NCI-H2107 treated with DMSO at 0.1 percent for 48 hours (cell line): ENCODE measurements at regions not wholly inside any gene's neighbourhood (a gene's known extent, or its start where the extent isn't known, plus 50 kb on each side); places are given as distances from the start of the nearest gene placed in this dataset.

Experiments
- DNase-seq: peaks from one replicate; lab custom pipeline; 2025; ENCODE audit not compliant: unreplicated experiment; lab: John Stamatoyannopoulos, UW

DNA sequence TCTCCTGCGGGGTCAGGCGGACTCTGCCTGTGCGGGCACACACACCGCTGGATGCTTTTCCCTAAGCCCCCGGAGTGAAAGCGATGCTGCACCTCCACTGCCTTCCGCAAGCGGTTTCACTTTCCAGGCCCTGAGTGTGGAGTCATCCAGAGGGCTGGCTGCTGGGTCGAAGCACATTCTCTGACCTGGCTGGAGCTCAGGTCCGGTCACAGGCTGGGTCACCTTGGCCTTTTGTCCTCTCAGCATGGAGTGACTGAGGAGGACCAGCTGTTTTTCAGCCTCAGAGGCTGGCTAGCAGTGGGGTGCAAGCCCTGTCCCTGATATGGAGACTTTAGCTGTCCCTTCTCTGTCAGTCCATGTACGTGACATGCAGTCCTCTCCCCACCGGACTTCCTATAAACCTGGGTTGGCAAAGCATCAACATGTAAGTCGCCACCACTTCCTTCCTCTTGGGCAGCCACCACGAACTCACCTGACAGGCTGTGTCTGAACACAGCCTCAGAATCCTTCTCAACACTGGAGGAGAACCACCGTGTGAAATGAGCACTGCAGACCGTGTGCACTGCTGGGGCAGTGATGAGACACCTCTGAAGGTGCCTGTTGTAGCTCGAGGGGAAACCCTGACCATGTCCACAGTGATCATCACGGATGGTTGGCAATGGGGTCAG, 51.3 kb downstream of the GADD45G start:
- no peak for DNase-seq

DNA sequence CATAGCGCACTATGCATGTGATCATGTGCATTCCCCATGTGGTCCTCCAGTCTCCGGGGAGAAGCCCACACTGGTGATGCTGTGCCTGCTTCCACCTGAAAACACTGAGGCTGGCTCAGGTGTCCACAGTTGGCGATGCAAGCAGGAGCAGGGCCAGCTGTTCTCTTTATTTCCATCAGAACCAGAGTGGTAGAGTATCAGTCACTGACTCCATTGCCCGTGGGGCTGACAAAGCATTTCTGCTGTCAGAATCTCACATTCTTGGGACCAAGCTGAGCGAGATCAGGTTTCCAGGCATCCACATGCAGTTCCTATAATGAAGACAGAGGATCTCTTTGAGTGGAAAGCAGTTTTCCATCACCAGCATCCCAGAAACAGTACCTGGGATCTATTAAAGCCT, 52.5 kb downstream of the GADD45G start:
- peak; percentile 41 for DNase-seq

DNA sequence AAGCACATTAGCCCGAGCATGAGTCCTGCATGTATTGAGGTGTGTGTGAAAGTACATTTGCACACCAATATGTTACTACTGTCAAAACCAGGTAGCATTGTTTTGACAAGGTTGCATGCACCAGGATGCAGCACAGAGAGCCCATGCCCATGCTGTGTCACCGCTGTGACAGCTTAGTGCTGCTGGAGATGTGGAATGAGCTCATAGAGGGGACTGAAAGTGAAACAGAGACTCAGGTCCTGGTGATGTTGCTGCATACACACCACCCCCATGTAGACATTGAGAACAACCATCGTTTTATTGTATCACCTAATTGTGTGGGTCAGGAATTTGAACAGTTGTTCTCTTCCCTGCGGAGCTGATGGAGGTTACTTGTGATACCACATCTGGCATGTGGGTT, 53.0 kb downstream of the GADD45G start:
- DNase-seq, result no peak

DNA sequence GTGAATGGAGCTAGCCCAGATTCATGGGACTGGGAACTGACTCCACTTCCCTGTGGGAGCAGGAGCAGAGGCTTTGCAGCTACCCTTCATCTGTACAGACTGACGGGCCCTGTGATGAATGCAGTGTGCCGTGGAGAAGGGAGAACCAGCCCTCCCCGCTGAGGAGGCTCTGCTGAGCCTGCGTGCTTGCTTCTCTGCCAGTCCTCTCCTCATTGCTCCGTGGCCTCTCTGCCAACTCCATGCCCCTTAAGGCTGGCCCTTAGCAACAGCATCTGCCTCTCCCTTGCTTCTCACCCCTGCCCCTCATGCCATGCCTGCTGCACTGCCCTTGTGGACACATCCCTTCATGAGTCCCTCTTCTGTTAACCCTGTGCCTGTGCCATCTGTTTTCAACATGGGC, 53.6 kb downstream of the GADD45G start:
- DNase-seq, result no peak

DNA sequence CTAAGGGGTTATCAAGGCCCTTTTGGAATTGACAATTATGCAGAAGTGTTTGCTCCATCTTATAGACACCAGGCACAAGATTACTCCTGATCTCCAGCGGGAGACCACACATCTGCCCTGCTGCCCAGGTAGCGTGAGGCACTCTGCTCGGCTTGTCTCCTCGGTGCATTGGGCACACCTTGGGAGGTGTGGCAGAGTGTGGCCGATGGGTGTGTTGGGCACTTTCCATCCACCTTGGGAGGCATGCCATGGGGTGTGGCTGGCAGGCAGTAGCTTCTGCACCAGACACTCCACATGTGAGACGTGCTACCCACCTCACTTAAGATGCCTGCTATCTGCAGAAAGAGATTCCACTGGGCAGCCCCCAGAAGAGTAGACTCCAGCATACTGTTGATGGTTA, 54.1 kb downstream of the GADD45G start:
- no peak for DNase-seq

DNA sequence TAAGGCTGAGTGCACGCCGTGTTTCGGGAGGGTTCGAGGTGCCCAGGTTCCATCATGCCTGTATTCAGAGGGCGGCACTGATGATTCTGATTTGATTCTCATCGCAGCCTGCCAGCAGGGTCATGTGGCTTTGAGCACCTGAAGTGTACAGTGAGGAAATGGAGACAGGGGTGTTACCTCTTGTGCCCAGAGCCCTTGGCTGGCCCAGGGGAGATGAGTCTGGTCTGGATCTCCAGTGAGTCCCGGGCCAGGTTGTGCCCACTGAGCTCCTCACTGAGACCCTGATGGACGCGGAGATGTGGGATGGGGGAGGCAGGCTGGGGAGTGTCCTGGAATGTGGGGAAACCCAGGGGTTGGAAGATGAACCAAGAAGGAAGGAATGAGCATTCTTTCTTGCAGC, 54.7 kb downstream of the GADD45G start:
- DNase-seq, result no peak

DNA sequence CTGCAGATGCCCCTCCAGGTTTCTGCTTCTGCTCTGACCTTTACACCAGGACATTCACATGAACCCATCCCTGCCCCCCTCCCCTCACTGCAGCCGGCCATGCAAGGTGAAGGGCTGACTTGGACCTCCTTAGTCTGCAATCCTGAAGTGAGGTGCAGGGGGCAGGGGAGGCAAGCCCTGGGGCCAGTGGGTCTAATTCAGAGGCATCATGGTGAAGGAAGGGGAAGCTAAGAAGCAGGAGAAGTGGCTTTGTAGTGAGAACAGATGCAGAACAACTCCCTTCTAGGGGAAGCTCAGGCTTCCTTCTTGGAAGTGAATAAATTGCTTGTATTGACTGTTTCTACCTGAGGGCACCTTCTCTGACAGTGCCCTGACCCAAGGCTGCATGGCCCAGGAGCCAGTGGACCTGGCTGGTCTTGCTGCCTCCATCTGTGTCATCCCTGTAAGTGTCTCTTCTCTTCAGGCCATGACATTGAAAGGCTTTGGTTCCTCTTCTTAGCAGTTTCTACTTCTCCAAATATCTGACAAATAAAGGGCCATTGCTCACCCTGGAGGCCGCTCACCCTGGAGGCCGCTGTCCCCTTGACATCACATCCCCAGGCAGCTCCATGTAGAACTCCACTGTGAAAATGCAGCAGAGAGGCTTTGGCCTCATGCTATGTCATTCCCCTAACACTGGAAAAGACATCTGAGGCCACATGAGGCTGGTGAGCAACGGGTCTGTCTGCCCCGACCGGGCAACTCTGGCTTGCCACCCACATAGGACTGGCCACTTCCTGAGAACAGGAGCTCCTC, 55.3 kb downstream of the GADD45G start:
- DNase-seq, result no peak

DNA sequence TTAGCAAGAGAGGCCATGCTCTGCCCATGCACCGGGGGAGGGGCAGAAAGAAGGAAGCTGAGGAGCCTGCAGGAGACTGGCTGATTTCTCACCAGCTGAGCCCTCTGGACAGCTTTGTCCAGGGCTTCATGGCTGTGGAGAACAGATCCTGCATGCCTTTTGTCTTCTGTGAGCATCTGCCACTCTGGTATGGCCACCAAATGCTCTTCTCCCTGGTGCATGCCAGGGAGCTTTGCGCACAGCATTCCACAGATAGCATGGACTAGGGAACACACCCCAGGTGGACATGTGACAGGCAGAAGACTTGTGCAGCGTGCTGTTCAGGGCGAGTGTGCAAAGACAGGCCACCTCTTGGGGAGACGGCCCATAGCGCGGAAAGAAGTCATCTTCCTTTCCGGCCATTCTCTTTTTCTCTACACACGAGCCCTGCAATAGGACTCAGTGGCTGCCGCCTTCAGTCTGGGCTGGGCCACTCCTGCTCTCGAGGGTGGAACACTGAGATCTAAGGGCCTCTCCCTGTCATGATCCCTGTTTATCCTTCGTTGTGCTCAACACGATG, 56.7 kb downstream of the GADD45G start:
- DNase-seq, result no peak

DNA sequence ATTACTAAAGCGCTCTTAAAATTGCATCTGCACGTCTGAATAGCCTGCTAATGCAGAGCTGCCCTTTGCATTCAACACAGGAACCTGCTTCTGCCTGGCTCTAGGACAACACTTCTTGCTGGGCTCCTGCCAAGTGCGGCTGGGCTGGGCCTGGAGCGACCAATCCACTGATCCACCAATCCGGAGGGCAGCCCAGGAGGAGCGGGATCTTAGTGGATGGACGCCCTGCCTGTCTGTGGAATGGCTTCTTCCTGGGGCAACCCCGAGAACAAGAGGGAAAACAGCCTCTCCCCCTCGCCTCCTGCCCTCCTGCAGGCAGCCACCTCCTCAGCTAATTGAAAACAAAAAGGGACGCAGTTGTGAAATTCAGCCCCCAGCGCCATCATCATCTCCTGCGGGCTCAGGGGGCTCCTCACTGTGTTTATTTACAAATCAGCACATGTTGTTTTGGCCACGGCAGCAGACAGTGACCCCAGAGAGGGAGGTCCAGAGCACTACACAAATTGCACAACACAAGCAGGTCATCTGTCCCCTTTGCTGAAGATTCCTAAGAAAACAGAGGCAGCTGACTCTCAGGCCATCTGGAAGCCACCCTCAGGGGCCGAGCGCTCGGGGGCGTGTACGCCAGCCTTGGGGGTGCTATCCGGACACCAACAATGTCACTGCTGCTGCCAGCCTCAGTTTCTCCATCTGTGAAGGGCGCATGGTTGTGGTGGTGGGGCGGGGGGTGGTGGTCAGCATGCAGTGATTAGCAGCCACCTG, 57.3 kb downstream of the GADD45G start:
- peak; percentile 96 for DNase-seq

DNA sequence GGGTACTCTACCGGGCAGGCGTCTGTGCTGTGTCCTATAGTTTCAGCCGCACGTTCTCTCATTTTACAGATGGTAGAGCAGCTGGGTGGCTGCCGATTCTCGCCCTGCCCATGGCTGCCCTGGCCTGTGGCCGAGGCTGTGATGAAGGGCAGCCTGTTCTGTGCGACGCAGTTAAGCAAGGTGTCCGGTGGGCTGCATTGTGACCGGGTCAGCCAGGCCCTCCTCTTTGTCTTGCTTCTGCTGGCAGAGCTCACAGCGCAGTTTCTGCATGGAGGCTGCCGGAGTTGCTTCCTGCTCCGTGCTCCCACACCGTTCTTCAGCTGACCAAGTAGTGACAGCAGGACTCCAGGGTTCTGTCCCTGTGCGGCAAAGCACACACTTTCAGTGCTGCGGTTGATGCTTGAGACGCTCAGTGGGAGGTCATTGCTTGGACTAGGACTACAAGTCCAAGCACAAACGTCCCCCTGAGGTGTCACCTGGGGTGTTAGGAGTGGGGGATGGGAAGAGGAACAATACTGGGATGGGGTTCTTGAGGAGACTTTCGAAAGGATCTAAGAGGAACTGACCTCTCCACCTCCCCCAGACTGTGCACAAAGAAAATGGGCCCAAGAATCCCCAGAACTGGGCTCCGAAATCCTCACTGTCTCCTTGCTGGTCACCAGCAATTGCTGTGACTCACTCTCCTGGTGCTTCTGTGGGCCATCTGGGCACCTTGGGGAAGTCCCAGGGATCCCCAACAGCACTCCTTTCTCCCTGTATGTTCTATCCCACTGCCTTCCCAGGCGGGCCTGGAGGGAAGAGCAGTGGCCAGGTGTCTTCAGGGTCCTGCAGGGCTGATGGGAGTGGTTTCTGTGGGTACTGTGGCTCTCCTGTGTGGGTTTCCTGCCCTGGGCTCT, 58.2 kb downstream of the GADD45G start:
- DNase-seq, result no peak

DNA sequence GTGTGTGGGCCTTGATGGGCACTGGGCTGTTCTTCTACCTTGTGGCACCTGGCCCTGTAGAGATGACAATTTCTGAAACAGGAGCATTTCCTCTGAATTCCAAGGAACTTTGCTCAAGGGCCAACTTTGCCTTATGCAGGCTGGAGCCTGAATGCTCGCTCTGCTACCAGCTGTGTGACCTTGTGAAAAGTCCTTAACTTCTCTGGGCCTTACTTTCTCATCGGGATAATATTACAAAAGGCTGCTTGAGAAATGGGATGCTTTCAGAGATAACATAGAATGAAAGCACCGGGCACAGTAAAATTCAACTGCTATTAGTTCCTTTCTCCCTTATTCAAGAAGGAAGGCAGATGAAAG, 58.8 kb downstream of the GADD45G start:
- DNase-seq, result no peak

DNA sequence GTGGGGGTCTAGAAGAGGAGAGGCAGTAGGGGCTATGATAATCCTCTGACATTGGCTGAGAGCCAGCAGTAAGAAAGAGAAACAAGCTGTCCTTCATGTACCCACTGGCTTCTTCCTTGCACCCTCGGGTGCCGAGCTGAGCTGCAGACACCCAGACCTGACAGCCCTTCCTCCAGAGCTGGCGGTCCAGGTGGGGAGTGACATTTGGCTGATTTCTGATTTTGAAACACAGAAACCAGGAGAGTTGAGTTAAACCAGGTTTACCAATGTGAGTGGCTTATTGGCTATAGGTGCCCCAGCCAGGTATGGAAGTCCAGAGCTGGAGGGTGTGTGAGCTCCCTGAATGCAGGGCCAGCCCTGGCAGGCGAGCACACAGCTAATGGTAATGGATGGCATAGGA, 59.2 kb downstream of the GADD45G start:
- DNase-seq, result no peak

DNA sequence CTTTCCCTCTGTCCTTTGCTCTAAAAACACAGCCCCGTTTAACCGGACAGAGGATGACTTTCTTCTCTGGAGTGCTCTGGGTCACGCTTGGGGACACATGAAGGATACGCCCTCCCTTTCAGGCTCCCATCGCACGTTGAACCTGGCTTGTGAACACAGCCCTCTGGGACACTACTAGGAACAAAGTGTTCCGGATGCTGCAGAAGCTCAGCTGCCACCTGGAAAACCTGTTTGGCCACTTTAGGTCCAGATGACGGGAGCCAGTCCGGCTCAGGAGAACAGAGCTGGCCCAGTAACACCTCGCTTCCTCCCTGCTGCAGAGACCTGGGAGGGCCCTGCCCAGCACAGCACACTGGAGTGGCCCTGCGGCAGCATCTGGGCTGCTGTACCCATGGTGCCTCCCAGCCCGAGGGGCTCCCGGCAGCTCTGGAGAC, 60.1 kb downstream of the GADD45G start:
- DNase-seq, result peak; percentile 56

DNA sequence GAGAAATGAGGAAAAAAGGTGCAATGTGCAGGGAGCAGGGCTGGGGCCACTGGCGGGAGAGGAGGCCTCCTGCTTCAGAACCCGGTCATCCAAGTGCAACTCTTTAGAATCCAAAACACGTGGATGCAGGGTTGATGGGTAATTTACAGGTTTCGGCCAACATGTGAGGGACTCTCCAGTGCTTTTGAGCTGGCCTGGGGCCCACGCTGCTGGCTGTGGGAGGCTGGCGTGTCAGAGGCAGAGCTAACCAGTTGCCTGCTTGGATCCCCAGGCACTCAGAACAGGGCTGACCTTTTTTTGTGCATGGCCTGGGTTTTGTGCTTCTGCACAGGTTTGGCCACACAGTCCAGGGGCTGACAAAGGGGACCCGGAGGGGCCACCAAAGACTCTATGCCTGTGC, 61.6 kb downstream of the GADD45G start:
- no peak for DNase-seq

DNA sequence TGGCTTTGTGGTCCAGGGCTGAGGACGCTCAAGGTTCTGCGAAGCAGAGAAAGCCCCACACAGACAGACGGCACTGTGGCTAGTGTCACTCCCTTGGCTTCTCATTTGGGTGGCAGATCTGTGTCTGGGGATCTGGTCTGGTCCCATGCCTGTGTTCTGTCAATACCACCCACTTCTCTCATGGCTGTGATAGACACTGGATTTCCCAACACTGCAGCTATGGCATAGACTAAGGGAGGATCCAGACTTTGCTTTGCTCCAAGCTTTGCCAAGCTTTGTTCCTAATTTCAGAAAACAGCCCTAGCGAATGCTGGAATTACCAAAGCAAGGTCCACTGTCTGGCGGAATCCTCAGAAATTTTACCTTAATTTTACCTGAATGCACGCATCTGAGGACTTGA, 62.1 kb downstream of the GADD45G start:
- no peak for DNase-seq

DNA sequence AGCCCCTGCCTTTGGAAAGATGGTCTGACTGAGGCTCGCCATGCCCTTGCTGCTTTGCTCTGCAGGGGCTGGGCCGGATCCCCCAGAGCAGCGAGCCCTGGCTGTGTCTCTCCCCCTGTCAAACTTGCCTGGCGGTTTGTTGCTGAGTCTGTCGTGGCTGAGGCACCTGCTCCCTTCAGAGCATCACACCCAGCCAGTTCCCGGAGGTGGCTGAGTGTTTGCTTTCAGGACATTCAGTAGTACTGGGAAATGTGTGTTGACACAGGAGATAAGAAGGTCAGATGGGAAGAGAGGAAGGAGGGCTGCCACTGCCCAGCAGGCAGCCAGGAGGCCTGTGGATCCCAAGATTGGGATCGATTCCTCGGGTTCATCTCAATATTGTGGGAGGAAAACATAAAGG, 62.9 kb downstream of the GADD45G start:
- DNase-seq, result peak; percentile 69

DNA sequence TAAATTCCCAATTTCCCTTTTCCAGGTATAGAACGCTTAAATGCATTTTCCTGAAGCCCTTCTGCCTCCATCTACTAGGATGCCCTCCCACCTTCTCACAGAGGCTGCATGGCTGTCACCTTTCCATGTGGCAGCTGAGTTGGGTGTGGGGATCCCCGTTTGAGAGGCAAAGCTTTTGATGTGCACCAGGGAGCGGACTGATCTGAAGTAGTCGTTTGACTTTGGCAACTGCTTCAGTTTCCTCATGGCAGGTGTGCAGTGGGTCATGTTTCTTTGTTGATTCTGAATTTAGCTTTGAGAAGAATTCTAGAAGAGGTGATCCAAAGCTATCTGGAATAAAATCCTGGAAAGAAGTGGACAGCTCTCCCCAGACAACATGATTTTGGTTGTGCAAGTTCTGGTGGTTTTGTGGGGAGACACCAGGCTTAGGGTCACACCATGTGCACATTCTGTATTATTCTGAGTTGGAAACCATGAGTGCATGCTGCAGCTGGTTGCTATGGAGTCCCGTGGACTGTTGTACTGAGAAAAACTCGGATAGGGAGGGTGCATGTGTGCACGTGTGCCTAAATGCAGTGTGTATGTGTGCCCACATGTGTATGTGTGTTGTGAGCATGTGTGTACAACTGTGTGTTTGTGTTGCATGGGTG, 63.5 kb downstream of the GADD45G start:
- DNase-seq, result peak; percentile 92

DNA sequence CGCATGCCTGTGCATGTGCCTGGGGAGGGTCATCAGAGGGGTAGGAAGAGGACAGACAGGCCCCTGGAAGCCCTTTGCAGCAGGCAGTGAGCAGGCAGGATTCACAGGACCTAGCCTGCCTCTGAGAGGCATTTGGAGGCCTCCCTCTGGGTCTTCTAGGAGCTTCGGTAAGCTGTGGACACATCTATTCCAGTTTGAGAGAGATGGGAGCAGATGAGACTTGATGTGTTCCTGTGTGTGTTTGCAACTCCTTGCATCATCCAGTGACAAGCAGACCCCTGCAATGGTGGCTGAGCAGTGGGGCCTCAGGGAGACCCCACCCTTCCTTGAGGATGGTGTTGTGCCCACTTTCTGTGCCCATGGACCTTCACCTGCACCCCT, 64.0 kb downstream of the GADD45G start:
- no peak for DNase-seq

DNA sequence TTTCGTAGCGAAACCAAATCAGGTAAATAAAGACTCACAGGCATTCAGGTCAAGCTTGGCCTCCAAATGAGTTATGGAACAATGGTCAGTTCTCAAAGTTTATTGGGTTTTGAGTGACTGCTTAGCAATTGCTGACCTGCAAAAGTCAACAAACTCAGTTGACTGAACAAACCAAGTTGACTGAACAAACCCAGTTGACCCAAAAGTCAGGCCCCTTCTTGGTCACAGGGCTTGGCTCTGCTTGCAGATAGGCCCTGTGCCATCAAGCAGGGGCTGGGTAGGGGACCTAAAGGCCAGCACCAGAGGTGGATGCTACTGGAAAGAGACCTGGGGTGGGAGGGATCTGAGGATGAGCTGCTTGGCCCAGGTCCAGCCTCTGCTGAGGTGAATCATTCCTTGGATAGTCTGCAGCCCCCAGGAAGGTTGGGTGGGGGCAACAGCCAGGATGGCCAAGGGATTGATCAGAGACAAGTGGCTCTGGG, 64.6 kb downstream of the GADD45G start:
- no peak for DNase-seq

DNA sequence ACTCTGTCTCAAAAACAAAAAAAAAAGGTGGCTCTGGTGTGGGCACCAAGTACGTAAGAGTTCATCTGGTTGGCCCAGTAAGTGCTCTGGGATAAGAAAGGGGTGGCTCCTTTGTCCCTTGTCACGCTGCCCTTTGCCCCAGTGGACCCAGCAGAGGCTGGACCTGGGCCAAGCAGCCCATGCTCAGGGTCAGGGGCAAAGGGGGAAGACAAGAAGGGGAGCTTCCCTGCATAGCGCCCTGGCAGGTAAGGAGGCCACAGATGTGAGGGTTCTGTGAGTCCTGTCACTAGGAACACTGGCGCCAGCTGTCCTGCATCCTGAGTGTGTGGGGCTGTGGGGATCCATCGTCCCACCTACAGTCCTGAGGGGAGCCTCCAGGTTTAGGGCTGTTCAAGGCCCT, 65.3 kb downstream of the GADD45G start:
- no peak for DNase-seq
